Vagina (tissue), 2 donors: ENCODE measurements at regions not wholly inside any gene's neighbourhood (a gene's known extent, or its start where the extent isn't known, plus 50 kb on each side); places are given as distances from the start of the nearest gene placed in this dataset.
A peak's percentile ranks its signal among the peaks of the same experiment; 100 is the strongest.

ENCODE experiments used
- DNase-seq, 2 donors: peaks; one replicate each; pipeline ENCODE4 v3.0.0-alpha.2; 2017; ENCODE audit errors: extremely low spot score in 2 of 2
- H3K27ac ChIP-seq: fragments of 200-600 bp; sonication (generic); one replicate; pipeline ENCODE4 v1.5.1; 2019
- H3K27me3 ChIP-seq: fragments of 200-600 bp; sonication (generic); one replicate; pipeline ENCODE4 v1.5.1; 2019
- H3K36me3 ChIP-seq, 2 donors: fragments of 200-600 bp; sonication (generic); one replicate each; pipeline ENCODE4 v1.5.1; 2017 to 2019
- H3K4me1 ChIP-seq: fragments of 200-600 bp; sonication (generic); one replicate; pipeline ENCODE4 v1.5.1; 2019
- H3K4me3 ChIP-seq, 2 donors: fragments of 200-600 bp; sonication (generic); 1 replicate in 1 of 2; 2 replicates in 1 of 2; pipeline ENCODE4 v1.5.1; 2016 to 2019
- H3K9me3 ChIP-seq: fragments of 200-600 bp; sonication (generic); one replicate; pipeline ENCODE4 v1.5.1; 2019
- POLR2A ChIP-seq, 2 donors: fragments of 450-650 bp; IDR thresholded peaks; one replicate each; pipeline ENCODE4 v1.6.1; 2017; ENCODE audit warnings: antibody characterized with exemption in 2 of 2, mild to moderate bottlenecking in 2 of 2, moderate library complexity in 2 of 2
- POLR2AphosphoS5 ChIP-seq, 2 donors: sonication (generic); formaldehyde crosslinking; IDR thresholded peaks; one replicate each; pipeline ENCODE4 v1.9.0; 2017; ENCODE audit warnings: antibody characterized with exemption in 2 of 2, mild to moderate bottlenecking in 2 of 2, low read depth in 1 of 2; ENCODE audit not compliant: insufficient read depth in 1 of 2
- intact Hi-C: fragments of 100-400 bp; cut with DNase I; formaldehyde crosslinking; loops from one replicate; pipeline ENCODE4 v1.15.1; 2023
- TF ChIP-seq, protein P1 (sequence below), 3 experiments: fragments of 450-650 bp in 2 of 3; fragments of 200-600 bp in 1 of 3; sonication (generic) in 1 of 3; IDR thresholded peaks; one replicate each; pipeline ENCODE4 v1.5.1; 2017 to 2019; ENCODE audit warnings: antibody characterized with exemption in 3 of 3, mild to moderate bottlenecking in 2 of 3, moderate library complexity in 2 of 3

- H3K9me3 ChIP-seq, result no peaks in the 10 kb centered on the region
- no peaks in the 10 kb centered on the region for H3K4me1 ChIP-seq
- no peak for DNase-seq
- H3K27ac ChIP-seq, result no peak overlapping the region
- TF ChIP-seq, protein P1, sequence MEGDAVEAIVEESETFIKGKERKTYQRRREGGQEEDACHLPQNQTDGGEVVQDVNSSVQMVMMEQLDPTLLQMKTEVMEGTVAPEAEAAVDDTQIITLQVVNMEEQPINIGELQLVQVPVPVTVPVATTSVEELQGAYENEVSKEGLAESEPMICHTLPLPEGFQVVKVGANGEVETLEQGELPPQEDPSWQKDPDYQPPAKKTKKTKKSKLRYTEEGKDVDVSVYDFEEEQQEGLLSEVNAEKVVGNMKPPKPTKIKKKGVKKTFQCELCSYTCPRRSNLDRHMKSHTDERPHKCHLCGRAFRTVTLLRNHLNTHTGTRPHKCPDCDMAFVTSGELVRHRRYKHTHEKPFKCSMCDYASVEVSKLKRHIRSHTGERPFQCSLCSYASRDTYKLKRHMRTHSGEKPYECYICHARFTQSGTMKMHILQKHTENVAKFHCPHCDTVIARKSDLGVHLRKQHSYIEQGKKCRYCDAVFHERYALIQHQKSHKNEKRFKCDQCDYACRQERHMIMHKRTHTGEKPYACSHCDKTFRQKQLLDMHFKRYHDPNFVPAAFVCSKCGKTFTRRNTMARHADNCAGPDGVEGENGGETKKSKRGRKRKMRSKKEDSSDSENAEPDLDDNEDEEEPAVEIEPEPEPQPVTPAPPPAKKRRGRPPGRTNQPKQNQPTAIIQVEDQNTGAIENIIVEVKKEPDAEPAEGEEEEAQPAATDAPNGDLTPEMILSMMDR (IDR thresholded peaks at IDR 0.05), result no peak
- TF ChIP-seq POLR2AphosphoS5 (IDR thresholded peaks at IDR 0.05; ENCODE audit: insufficient read depth in 1 of 2, low read depth in 1 of 2) (no peak), POLR2A (IDR thresholded peaks at IDR 0.05) (no peak)
- no peaks in the 10 kb centered on the region for H3K27me3 ChIP-seq
- intact Hi-C loops, result no loop called here
- no peak overlapping the region for H3K4me3 ChIP-seq
- H3K36me3 ChIP-seq, result no peaks in the 10 kb centered on the region
These were observed 571.8 kb downstream of the BRD1 start for GRCh38 chr22:49255741-49256318.

DNA sequence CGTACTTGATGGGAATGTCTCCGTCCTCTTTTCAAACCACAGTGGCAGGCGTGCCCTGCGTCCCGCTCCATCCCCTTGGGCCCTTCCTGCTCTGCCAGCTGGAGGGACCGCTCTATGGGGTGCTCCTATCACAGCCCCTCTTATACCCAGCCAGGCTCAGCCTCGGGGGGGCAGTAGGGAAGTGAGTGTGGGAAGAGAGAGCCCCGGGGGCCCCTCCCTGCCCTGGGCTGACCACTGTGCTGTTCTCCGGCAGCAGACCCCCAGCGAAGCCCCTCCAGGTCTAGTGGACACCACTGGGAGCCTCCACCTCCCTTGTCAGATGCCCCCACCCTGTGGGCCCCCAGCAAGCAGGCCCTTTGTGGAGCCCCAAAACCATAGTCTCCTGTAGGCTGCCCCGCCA lies 572.5 kb downstream of the BRD1 start:
- Histone ChIP-seq H3K27me3 (no peaks in the 10 kb centered on the region), H3K4me3 (no peak overlapping the region), H3K4me1 (no peaks in the 10 kb centered on the region), H3K9me3 (no peaks in the 10 kb centered on the region), H3K27ac (no peak overlapping the region), H3K36me3 (no peaks in the 10 kb centered on the region)
- no peak for DNase-seq
- intact Hi-C loops, result no loop called here
- TF ChIP-seq, protein P1 (IDR thresholded peaks at IDR 0.05), result no peak
- TF ChIP-seq POLR2AphosphoS5 (IDR thresholded peaks at IDR 0.05; ENCODE audit: insufficient read depth in 1 of 2, low read depth in 1 of 2) (no peak), POLR2A (IDR thresholded peaks at IDR 0.05) (no peak)

DNA sequence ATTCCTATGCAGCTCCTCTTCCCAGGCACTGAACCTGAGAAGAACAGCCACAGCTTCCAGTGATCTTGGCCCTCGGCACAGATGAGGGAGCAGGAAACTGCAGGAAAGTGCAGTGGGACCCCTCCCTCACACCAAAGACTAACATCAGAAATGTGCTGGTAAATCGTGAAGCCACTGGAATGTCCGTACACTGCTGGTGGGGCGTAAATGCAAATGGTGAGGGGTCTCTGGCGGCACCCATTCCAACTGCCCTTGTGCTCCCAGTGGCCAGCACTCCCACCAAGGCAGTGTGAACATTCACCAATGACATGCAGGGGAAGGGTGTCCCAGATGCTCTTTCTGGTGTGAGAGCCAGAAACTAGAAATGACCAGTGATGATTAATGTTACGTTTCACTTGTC lies 574.0 kb downstream of the BRD1 start:
- no peak for DNase-seq
- Histone ChIP-seq H3K27me3 (no peaks in the 10 kb centered on the region), H3K4me1 (no peaks in the 10 kb centered on the region), H3K36me3 (no peaks in the 10 kb centered on the region), H3K27ac (no peak overlapping the region), H3K4me3 (no peak overlapping the region), H3K9me3 (no peaks in the 10 kb centered on the region)
- TF ChIP-seq, protein P1 (IDR thresholded peaks at IDR 0.05), result no peak
- TF ChIP-seq POLR2AphosphoS5 (IDR thresholded peaks at IDR 0.05; ENCODE audit: insufficient read depth in 1 of 2, low read depth in 1 of 2) (no peak), POLR2A (IDR thresholded peaks at IDR 0.05) (no peak)
- intact Hi-C loops, result no loop called here

GRCh38 chr22:49251371-49251770 lies 576.3 kb downstream of the BRD1 start:
- no peaks in the 10 kb centered on the region for H3K27me3 ChIP-seq
- no peak overlapping the region for H3K27ac ChIP-seq
- no peaks in the 10 kb centered on the region for H3K36me3 ChIP-seq
- H3K4me3 ChIP-seq, result no peak overlapping the region
- no peaks in the 10 kb centered on the region for H3K4me1 ChIP-seq
- TF ChIP-seq POLR2AphosphoS5 (IDR thresholded peaks at IDR 0.05; ENCODE audit: insufficient read depth in 1 of 2, low read depth in 1 of 2) (no peak), POLR2A (IDR thresholded peaks at IDR 0.05) (no peak)
- intact Hi-C loops, result no loop called here
- no peaks in the 10 kb centered on the region for H3K9me3 ChIP-seq
- no peak for DNase-seq

DNA sequence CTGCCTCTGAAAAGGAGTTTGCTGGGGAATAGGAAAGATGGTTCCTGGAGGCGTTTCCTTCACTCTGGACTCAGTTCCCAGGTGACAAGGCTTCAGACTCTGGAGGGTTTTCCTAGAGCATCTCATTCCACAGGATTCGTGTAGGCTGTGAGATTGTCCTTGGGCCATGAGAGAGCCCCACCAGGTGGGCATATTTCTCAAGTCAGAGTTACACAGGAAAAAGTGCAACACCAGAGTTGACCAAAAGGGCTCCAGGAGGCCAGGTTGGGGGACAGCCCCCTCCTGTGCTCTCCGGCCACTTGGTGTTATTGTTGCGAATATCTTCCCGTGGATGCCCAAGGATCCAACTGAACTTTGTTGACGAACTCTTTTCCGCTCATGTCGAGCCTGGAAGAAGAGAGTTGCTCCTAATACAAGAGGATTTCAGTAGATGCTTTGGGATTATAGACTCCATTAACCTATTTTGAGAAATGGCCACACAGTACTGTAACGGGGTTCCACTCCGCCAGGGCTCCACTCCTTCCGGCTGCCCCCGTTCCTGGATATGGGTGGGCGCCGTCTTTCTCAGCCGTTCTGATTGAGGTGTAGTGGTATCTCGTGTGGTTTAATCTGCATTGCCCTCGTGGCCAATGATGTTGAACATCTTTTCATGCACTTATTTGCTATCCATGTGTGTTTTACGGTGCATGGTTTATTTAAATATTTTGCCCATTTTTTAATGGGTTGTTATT lies 580.3 kb downstream of the BRD1 start:
- H3K4me3 ChIP-seq, result no peak overlapping the region
- H3K36me3 ChIP-seq, result no peaks in the 10 kb centered on the region
- no peak overlapping the region for H3K27ac ChIP-seq
- H3K4me1 ChIP-seq, result no peaks in the 10 kb centered on the region
- TF ChIP-seq POLR2A (IDR thresholded peaks at IDR 0.05) (no peak), POLR2AphosphoS5 (IDR thresholded peaks at IDR 0.05; ENCODE audit: insufficient read depth in 1 of 2, low read depth in 1 of 2) (no peak)
- TF ChIP-seq, protein P1 (IDR thresholded peaks at IDR 0.05), result no peak
- DNase-seq, result peak in 1 of 2 donors; percentile 56
- intact Hi-C loops, result no loop called here
- H3K9me3 ChIP-seq, result no peaks in the 10 kb centered on the region
- H3K27me3 ChIP-seq, result no peaks in the 10 kb centered on the region
